HG03442 (cell line): ENCODE measurements at regions not wholly inside any gene's neighbourhood (a gene's known extent, or its start where the extent isn't known, plus 50 kb on each side); places are given as distances from the start of the nearest gene placed in this dataset.
"Not testable (repeated sequence)": the region's sequence is repeated elsewhere in the genome, so short reads cannot be mapped to it uniquely, and the experiment has no call there.

ENCODE experiments used
- ATAC-seq: cut with Tn5 transposase; IDR thresholded peaks from one replicate; pipeline ENCODE4 v1.9.1; 2021; ENCODE audit warnings: mild to moderate bottlenecking, moderate library complexity; ENCODE audit not compliant: unreplicated experiment

DNA sequence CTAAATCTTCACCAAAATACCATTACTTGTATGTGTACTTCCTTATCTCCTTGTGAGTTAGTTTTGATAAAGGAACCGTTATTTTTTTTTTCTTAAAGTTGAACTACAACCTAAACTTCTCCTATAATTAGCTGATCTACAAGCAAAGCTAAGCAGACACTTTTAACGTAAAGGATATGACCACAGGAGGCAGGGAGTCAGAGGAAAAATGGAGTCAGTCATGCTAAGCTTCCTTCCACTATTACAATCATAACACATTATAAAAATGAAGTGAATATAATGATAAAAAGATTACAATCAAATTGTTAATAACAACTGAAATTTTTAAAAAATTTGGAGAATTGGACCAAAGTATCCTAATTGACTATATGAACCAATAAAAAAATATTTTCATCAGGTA is 892.6 kb downstream of the KCNT2 start:
- no peak for ATAC-seq

DNA sequence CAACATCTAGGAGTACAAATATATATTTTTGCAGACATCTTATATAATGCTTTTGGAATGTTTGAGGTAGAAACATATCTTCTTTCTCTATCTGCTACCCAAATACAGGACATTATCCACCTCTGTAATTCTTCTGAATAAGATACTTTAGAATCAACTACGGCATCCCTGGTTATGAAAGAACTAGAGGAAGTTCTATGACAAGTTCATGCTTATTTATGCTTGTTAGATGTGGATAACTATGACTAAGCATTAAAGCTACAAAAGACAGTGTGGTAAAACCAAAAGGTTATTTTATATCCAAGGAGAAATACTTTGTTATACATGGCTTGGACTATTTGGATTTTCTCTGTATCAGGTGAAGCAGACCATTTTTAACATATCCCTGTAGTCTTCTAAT is 894.0 kb downstream of the KCNT2 start:
- ATAC-seq: no peak

DNA sequence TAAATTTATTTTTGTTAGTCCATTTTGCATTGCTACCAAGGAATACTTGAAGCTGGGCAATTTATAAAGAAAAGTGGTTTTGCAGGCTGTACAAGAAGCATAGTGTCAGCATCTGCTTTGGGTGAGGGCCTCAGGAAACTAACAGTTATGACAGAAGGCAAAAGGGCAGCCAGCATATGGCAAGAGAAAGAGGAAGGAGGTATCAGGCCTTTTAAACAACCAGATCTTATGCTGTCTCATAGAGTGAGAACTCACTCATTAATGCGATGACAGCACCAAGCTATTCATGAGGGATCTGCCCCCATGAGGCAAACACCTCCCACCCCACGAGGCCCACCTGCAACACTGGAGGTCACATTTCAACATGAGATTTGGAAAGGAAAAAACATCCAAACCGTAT is 898.4 kb downstream of the KCNT2 start:
- no peak for ATAC-seq

GRCh38 chr1:195704028-195704427 is 904.2 kb downstream of the KCNT2 start:
- no peak for ATAC-seq

DNA sequence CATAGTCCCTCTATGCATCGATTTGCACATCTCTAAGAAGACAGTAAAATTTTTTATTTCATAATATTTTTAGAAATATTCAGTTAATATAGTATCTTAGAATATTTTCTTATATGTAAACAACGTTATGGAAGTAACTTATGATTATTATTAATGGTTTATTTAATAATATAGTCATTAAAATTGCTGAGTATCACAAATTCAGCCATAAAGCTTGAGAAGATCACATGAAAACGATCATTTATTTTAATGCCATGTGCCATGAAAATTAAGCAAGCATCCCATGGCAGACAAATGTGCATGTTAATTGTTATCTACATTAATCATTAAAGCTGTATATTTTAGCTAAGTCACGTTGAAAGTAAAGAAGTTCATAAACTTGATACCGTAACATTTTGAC is 907.1 kb downstream of the KCNT2 start:
- ATAC-seq: no peak

DNA sequence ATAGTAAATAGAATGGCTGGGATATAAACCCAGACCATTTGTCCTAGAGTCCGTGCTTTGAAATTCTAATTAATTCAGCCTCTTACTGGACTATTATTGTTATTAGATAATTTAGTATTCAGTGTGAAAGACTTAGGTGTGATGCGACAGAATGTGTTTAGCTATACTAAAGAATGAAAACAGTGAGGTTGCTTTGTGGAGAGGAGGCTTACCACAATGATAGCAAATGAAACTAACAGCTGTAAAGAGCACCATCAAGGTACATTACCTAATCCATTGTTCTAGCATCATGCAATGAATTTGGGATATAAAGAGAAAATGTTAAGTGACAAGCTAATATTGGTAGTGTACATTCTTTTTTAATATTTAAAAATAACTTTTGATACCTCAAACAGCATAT is 911.1 kb downstream of the KCNT2 start:
- ATAC-seq: peak; percentile 100

DNA sequence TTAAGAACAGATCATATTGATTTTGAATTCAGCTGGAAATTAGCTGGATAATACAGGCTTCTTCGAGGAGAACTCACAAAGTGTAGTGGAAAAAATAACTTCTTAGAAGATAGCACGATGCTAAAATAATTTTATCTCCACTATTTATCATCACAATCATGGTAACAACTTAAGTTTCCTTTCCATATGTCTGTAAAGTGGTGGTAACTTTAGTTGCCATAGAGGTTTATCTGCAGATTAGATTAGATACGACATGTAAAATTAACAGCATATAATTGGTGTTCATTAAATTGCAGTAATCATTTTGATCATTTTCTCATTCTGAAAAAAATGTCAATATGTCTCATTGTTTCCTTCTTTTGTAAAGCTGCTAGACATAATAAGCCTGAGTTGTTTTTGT is 921.5 kb downstream of the KCNT2 start:
- no peak for ATAC-seq

DNA sequence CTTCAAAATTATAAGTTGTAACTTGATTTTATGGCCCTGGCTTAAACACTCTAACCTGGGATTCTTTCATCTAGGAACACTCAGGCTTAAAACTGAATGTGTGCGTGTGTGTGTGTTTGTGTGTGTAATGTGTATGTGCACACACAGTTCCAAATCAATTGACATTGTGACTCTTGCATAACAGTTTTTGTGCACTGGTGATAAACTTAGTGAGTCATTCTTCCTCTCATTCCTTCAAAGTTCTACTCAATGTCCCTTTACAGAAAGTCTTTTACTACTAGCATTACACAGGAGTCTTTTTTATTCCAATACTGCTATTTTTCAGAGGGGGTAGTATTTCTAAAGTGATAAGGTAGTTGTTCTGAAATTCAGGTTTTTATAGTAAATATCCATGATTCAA is 943.6 kb downstream of the KCNT2 start:
- no peak for ATAC-seq

- no peak for ATAC-seq
Observed at GRCh38 chr1:195663549-195664280, 944.5 kb downstream of the KCNT2 start.

DNA sequence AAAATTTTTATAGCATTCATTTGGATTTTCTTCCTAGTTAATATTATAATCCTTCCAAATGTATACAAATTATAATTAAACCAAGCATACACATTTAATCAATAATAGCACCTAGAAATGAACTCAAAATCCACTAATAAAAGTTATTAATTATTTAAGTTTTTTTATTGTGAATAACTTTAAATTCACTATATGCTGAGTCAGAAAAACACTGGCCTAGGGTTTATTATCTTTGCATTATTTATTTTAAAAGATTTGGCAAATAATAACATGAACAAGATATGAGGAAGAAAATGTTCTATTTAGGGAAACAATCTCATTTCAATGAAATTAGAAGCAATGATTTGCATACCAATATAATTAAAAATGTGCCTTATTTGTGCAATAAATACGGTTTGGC is 951.5 kb downstream of the KCNT2 start:
- ATAC-seq: no peak

- not testable (repeated sequence) for ATAC-seq
Observed at GRCh38 chr1:195648875-195649274, 959.4 kb downstream of the KCNT2 start.

- ATAC-seq: no peak
Observed at GRCh38 chr1:195637539-195637938, 970.7 kb downstream of the KCNT2 start.

GRCh38 chr1:195618287-195618686 is 990.0 kb downstream of the KCNT2 start:
- ATAC-seq: peak; percentile 54

DNA sequence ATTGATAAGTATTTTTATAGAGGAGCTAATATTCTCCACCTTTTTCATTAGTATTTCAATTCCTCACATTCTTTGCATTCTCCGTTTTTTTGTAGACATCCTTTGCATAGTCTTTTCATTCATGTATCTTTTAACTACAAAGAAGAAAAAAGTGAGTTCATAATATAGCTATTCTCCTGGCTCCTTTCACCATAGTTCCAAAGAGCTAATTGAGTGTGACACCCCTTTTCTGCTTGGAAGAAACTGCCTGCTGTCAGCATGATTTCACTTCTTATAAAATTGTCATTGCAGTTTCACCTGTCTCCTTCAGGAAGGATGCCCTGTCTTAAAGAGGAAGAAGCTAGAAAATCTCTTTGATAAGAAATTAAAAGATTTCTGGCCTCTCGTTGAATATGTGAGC is 991.1 kb downstream of the KCNT2 start:
- no peak for ATAC-seq

DNA sequence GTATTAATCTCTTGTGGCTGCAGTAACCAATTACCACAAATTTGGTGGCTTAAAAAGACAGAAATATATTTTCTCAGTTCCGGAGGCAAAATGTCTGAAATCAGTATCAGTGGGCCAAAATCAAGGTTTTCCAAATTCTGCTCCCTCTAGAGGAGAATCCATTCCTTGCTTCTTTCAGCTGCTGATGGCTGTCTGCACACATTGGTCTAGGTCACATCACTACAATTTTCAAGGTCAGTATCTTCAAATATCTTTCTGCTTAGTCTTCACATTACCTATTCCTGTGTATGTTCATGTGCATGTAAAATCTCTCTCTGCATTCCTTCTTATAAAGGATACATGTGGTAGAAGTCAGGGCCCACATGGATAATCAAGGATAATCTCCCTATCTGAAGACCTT is 999.4 kb downstream of the KCNT2 start:
- no peak for ATAC-seq

- ATAC-seq: no peak
Observed at GRCh38 chr1:195606483-195606882, 1001.8 kb downstream of the KCNT2 start.

DNA sequence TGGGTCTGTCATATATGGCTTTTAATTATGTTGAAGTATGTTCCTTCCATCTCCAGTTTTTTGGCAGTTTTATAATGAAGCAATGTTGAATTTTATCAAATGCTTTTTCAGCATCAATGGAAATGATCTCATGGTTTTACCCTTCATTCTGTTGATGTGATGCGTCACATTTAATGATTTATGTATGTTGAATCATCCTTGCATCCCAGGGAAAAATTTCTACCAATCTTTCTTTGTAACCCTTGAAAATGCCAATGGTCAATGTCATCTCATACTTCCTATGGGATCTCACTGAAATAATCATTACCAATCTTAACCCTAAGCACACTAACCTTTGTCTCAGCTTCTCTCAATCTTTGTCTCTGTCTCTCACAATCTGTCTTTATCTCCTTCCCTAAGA is 1004.0 kb downstream of the KCNT2 start:
- no peak for ATAC-seq

- ATAC-seq: no peak
Observed at GRCh38 chr1:195597891-195598290, 1010.3 kb downstream of the KCNT2 start.

DNA sequence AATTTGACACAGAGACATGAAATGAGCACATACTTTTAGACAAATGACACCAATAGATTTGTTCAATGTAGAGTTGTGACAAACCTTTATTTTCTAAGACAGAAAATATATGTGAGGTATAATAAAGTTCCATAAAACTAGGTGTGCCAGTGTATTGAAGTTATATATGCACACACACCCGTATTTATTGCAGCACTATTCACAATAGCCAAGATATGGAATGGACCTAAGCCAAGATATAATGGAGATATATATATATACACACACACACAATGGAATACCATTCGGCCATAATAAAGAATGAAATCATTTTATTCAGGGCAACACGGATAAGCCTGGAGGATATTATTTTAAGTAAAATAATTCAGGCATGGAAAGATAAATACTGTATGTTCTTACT is 1013.5 kb downstream of the KCNT2 start:
- no peak for ATAC-seq

DNA sequence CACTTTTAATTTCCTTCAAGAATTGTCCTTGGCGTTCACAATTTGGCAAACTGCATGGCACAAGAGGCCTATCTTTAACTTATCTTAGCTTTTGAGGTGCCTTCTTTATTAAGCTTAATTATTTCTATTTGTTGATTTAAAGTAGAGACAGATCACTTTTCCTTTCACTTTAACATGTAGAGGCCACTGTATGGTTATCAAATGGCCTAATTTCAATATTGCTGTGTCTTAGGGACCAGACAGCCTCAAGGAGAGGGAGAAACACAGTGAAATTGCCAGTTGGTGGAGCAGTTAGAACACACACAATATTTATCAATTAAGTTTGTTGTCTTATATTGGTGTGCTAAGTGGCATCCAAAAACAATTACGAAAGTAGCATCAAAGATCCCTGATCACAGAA is 1013.9 kb downstream of the KCNT2 start:
- no peak for ATAC-seq

- no peak for ATAC-seq
Observed at GRCh38 chr1:195591917-195592672, 1016.1 kb downstream of the KCNT2 start.

DNA sequence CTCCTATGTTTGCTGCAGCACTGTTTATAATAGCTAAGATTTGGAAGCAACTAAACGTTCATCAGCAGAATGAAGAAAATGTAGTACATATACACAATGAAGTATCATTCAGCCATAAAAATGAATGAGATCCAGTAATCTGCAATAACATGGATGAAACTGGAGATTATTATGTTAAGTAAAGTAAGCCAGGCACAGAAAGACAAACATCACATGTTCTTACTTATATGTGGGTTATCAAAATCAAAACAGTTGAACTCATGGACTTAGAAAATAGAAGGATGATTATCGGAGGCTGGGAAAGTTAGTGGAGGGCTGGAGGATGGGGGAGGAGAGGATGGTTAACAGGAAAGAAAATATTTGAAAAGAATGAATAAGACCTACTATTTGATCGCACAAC is 1017.6 kb downstream of the KCNT2 start:
- no peak for ATAC-seq
